Activated CD8-positive, alpha-beta T cell treated with anti-CD3 and anti-CD28 coated beads, Interleukin-2, amount 10 ng/mL, durations not matched to agents 7 days and 5 days (primary cell): ENCODE measurements at regions not wholly inside any gene's neighbourhood (a gene's known extent, or its start where the extent isn't known, plus 50 kb on each side); places are given as distances from the start of the nearest gene placed in this dataset.
"Not testable (repeated sequence)": the region's sequence is repeated elsewhere in the genome, so short reads cannot be mapped to it uniquely, and the experiment has no call there.

Experiments
- ATAC-seq: fragments of 150-1000 bp; cut with Tn5 transposase; one replicate; pipeline ENCODE4 v1.10.0; 2021; ENCODE audit warnings: moderate library complexity
- CTCF ChIA-PET: fragments of 350-600 bp; sonication (Branson Sonifier 250); formaldehyde crosslinking; loops from one replicate; lab custom pipeline; 2021; ENCODE audit warnings: antibody characterized with exemption; lab: Charles Lee
- POLR2A ChIA-PET: fragments of 350-600 bp; sonication (Branson Sonifier 250); formaldehyde crosslinking; loops from one replicate; lab custom pipeline; 2021; ENCODE audit warnings: antibody characterized with exemption; lab: Charles Lee
- DNase-seq: peaks from one replicate; pipeline ENCODE4 v3.0.0-alpha.2; 2020
- H3K27ac Mint-ChIP-seq: one replicate; pipeline ENCODE4 v1.8.0; 2021; ENCODE audit warnings: mild to moderate bottlenecking, mixed read lengths
- H3K27me3 Mint-ChIP-seq: one replicate; pipeline ENCODE4 v1.8.0; 2021; ENCODE audit warnings: low read depth, mixed read lengths
- H3K36me3 Mint-ChIP-seq: one replicate; pipeline ENCODE4 v1.8.0; 2021; ENCODE audit warnings: low read depth, mixed read lengths
- H3K4me1 Mint-ChIP-seq: one replicate; pipeline ENCODE4 v1.8.0; 2021; ENCODE audit warnings: low read depth, mixed read lengths
- H3K4me3 Mint-ChIP-seq: one replicate; pipeline ENCODE4 v1.8.0; 2021; ENCODE audit warnings: mild to moderate bottlenecking, mixed read lengths
- H3K9me3 Mint-ChIP-seq: one replicate; pipeline ENCODE4 v1.8.0; 2022; ENCODE audit warnings: mixed read lengths; ENCODE audit not compliant: insufficient read depth

GRCh38 chr18:64671293-64671692, 522.4 kb upstream of the LINC00305 start:
- ATAC-seq, H3K36me3 Mint-ChIP-seq, CTCF ChIA-PET, H3K4me1 Mint-ChIP-seq, DNase-seq, H3K4me3 Mint-ChIP-seq, POLR2A ChIA-PET, H3K27ac Mint-ChIP-seq, H3K27me3 Mint-ChIP-seq: not testable (repeated sequence)
- peaks cover 15% of the 10 kb centered on the region for H3K9me3 Mint-ChIP-seq

GRCh38 chr18:64668461-64668962, 519.6 kb upstream of the LINC00305 start:
- DNase-seq (no peak), ATAC-seq (no peak)
- ChIA-PET CTCF (no interaction called here), POLR2A (no interaction called here)
- no peaks in the 10 kb centered on the region for H3K4me1 Mint-ChIP-seq
- no peaks in the 10 kb centered on the region for H3K36me3 Mint-ChIP-seq
- no peak overlapping the region for H3K4me3 Mint-ChIP-seq
- H3K27ac Mint-ChIP-seq = no peak overlapping the region
- H3K9me3 Mint-ChIP-seq = peaks cover 15% of the 10 kb centered on the region
- no peaks in the 10 kb centered on the region for H3K27me3 Mint-ChIP-seq

- H3K36me3 Mint-ChIP-seq = no peaks in the 10 kb centered on the region
These were observed 514.2 kb upstream of the LINC00305 start for GRCh38 chr18:64663086-64663485.

DNA sequence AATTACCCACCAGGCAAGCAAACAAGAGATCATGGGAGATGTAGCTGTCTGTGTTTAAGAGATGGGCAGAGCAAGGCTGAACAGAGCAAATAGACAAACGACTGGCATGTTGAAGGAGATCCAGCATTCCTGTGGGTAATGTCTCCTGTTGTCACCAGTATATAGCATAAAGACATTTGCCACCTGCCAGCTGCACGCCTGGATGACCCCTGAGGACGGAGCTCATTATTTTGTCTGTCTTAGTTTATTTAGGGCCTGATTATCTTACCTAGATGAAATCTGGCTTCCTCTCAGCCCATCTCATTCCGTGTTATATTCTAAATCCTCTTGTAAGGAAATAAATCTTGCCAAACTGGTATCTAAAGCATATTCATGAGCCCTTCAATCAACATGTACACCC, 510.3 kb upstream of the LINC00305 start:
- H3K4me3 Mint-ChIP-seq = no peak overlapping the region
- no peak for DNase-seq
- H3K27ac Mint-ChIP-seq = no peak overlapping the region
- CTCF ChIA-PET = no interaction called here
- ATAC-seq = no peak
- H3K36me3 Mint-ChIP-seq = no peaks in the 10 kb centered on the region
- POLR2A ChIA-PET = no interaction called here
- no peaks in the 10 kb centered on the region for H3K4me1 Mint-ChIP-seq
- H3K27me3 Mint-ChIP-seq = no peaks in the 10 kb centered on the region
- H3K9me3 Mint-ChIP-seq = peaks cover 12% of the 10 kb centered on the region

More at GRCh38 chr18:64663086-64663485, 514.2 kb upstream of the LINC00305 start:
- Mint-ChIP-seq H3K4me3 (no peak overlapping the region), H3K4me1 (no peaks in the 10 kb centered on the region), H3K27me3 (no peaks in the 10 kb centered on the region), H3K27ac (no peak overlapping the region), H3K9me3 (peaks cover 10% of the 10 kb centered on the region)
- DNase-seq = no peak
- CTCF ChIA-PET = no interaction called here
- ATAC-seq = no peak
- POLR2A ChIA-PET = no interaction called here

GRCh38 chr18:64653068-64653467, 504.2 kb upstream of the LINC00305 start:
- H3K36me3 Mint-ChIP-seq = no peaks in the 10 kb centered on the region
- POLR2A ChIA-PET = no interaction called here
- H3K4me3 Mint-ChIP-seq = no peak overlapping the region
- CTCF ChIA-PET = no interaction called here
- peaks cover 13% of the 10 kb centered on the region for H3K9me3 Mint-ChIP-seq
- DNase-seq (no peak), ATAC-seq (no peak)
- H3K27me3 Mint-ChIP-seq = no peaks in the 10 kb centered on the region
- no peak overlapping the region for H3K27ac Mint-ChIP-seq
- no peaks in the 10 kb centered on the region for H3K4me1 Mint-ChIP-seq

GRCh38 chr18:64650068-64650467, 501.2 kb upstream of the LINC00305 start:
- CTCF ChIA-PET = no interaction called here
- POLR2A ChIA-PET = no interaction called here
- H3K36me3 Mint-ChIP-seq = no peaks in the 10 kb centered on the region

GRCh38 chr18:64645753-64646152, 496.9 kb upstream of the LINC00305 start:
- no peak for ATAC-seq

More at GRCh38 chr18:64650068-64650467, 501.2 kb upstream of the LINC00305 start:
- no peaks in the 10 kb centered on the region for H3K4me1 Mint-ChIP-seq
- no peaks in the 10 kb centered on the region for H3K27me3 Mint-ChIP-seq
- DNase-seq = no peak
- no peak overlapping the region for H3K27ac Mint-ChIP-seq
- no peak for ATAC-seq
- peaks cover 22% of the 10 kb centered on the region for H3K9me3 Mint-ChIP-seq
- H3K4me3 Mint-ChIP-seq = no peak overlapping the region

DNA sequence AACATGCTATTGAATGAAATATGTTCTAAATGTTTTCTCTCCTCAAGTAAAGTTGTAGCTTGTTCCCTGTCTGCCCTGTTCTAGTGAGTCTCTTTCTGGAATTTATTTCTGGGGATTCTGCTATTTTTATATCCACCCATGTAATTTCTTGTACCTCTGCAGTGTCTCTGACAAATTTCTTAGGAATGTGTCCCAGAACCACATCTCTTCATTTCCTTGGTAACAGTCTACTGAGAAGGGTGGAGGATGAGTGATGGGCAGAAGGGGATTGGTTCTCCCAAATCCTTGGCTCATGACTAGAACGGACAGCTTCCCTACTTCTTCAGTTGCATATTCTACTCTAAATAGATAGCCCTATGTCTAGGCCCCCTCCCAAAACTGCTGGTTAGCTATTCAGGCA, 490.6 kb upstream of the LINC00305 start:
- no peak overlapping the region for H3K27ac Mint-ChIP-seq
- no peaks in the 10 kb centered on the region for H3K4me1 Mint-ChIP-seq
- H3K9me3 Mint-ChIP-seq = peaks cover 5% of the 10 kb centered on the region
- H3K27me3 Mint-ChIP-seq = no peaks in the 10 kb centered on the region
- DNase-seq (no peak), ATAC-seq (no peak)
- ChIA-PET POLR2A (no interaction called here), CTCF (no interaction called here)
- no peak overlapping the region for H3K4me3 Mint-ChIP-seq
- H3K36me3 Mint-ChIP-seq = no peaks in the 10 kb centered on the region

More at GRCh38 chr18:64645753-64646152, 496.9 kb upstream of the LINC00305 start:
- POLR2A ChIA-PET = no interaction called here
- Mint-ChIP-seq H3K27ac (no peak overlapping the region), H3K36me3 (no peaks in the 10 kb centered on the region), H3K4me3 (no peak overlapping the region), H3K27me3 (no peaks in the 10 kb centered on the region), H3K4me1 (no peaks in the 10 kb centered on the region), H3K9me3 (peaks cover 14% of the 10 kb centered on the region)
- CTCF ChIA-PET = no interaction called here
- DNase-seq = no peak

DNA sequence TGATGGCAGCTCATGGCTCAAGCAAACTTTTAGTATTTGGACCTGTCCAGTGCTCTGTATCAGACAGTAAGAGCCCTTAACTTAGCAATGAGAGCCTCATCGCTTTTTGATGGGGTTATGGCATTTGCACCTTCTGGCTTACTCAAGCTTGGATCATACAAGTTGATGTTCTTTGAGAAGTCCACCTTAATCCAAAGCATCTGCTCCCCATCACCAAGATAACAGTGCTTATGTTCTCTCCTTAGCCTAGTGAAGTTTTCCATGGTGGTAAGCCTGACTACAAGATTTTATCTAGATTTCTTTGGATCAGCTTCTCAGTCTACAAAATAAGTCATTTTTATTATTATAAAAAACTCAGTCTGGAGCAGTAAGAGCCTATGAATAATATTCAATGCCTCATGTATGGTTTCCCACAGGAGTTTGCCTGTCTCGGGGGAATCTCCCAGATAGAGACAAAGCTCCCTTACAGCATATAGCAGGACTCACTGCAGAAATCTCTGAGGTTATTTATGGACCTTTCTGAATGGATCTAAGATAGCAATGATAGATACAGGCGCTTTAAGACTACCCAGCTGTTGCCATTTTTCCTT, 472.2 kb upstream of the LINC00305 start:
- DNase-seq (no peak), ATAC-seq (no peak)
- Mint-ChIP-seq H3K4me1 (no peaks in the 10 kb centered on the region), H3K9me3 (peaks cover 15% of the 10 kb centered on the region), H3K4me3 (no peak overlapping the region), H3K36me3 (no peaks in the 10 kb centered on the region), H3K27me3 (no peaks in the 10 kb centered on the region), H3K27ac (no peak overlapping the region)
- CTCF ChIA-PET = no interaction called here
- POLR2A ChIA-PET = no interaction called here

DNA sequence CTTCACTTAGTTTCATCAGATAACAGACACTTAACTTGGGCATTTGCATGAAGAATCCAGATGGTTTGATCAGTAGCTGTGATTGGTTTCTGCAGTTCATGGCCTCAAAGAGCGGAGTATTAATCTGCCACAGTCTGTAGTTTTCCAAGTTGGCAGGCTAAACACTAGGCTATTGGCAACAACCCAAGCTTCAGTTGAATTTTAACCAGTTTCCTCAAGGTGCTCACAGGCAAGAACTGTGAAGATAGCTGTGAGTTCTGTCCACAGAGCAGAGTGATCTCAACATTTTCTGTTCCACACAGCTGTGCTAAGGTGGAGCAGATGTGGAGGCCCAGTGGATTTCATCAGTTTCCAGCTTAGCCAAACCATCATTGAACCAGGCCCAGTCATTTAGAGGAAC, 469.5 kb upstream of the LINC00305 start:
- POLR2A ChIA-PET = no interaction called here
- Mint-ChIP-seq H3K36me3 (no peaks in the 10 kb centered on the region), H3K4me3 (no peak overlapping the region), H3K9me3 (peaks cover 25% of the 10 kb centered on the region), H3K4me1 (no peaks in the 10 kb centered on the region), H3K27ac (no peak overlapping the region), H3K27me3 (no peaks in the 10 kb centered on the region)
- CTCF ChIA-PET = no interaction called here
- DNase-seq (no peak), ATAC-seq (no peak)

DNA sequence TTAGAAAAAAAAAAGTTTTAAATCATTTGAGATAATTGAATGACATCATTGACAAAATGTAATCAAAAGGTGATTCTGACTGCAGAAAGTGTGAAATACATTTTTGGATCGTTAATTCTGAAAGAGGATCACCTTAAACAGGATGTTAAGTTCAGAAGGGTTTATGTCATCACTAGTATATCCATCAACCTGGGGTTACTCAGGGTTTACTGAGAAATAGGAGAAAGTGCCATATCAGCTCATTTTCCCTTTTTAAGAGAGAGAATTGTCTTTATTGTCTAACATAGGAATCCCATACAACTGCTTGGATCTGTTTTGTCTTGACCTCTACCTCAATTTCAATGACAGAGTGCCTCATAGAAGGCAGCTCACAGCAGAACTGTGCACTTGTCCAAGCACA, 466.1 kb upstream of the LINC00305 start:
- ATAC-seq (no peak), DNase-seq (no peak)
- ChIA-PET CTCF (no interaction called here), POLR2A (no interaction called here)
- no peak overlapping the region for H3K4me3 Mint-ChIP-seq
- H3K4me1 Mint-ChIP-seq = no peaks in the 10 kb centered on the region
- H3K27me3 Mint-ChIP-seq = no peaks in the 10 kb centered on the region
- H3K27ac Mint-ChIP-seq = no peak overlapping the region
- no peaks in the 10 kb centered on the region for H3K36me3 Mint-ChIP-seq
- H3K9me3 Mint-ChIP-seq = peaks cover 20% of the 10 kb centered on the region

DNA sequence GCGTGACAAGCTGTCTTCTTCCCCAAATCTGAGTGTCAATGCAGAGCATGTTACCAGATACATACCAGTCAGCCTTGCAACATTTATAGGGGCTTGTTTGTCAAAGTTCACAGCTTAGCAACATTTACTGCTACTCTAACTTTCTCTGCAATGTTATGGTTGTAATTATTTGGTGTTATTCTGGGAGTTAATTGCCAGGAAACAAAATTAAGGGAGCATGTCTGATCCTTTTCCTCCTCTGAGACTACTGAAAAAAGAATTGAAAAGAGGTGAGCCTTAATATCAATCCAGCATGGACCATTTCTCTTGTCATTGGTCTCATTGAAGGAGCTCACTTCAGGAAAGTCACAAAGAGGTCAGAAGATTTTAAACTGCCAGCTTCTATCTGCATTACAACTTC, 465.6 kb upstream of the LINC00305 start:
- H3K27ac Mint-ChIP-seq = no peak overlapping the region
- H3K9me3 Mint-ChIP-seq = peaks cover 20% of the 10 kb centered on the region
- ChIA-PET POLR2A (no interaction called here), CTCF (no interaction called here)
- no peak for DNase-seq
- no peaks in the 10 kb centered on the region for H3K4me1 Mint-ChIP-seq
- H3K4me3 Mint-ChIP-seq = no peak overlapping the region
- no peaks in the 10 kb centered on the region for H3K36me3 Mint-ChIP-seq
- ATAC-seq = no peak
- no peaks in the 10 kb centered on the region for H3K27me3 Mint-ChIP-seq

DNA sequence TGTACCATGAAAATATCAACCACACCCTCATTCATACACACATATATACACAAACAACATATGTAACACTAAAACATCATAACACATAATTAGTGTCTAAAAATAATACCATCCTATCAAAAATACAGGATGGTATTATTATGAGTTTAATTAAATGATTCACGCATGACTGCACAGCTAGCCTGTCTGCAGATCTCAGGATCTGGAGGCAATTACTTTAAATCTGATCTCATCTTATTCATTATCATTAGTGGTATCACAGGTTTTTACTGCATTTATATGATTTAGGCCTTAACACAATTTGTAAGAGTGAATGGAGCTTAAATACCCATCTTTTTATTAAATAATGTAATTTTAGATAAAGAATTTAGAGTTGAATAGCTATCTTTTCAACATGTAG, 443.4 kb upstream of the LINC00305 start:
- no peaks in the 10 kb centered on the region for H3K27me3 Mint-ChIP-seq

More for the DNA sequence above, 443.4 kb upstream of the LINC00305 start:
- no peak overlapping the region for H3K27ac Mint-ChIP-seq
- ChIA-PET CTCF (no interaction called here), POLR2A (no interaction called here)
- no peaks in the 10 kb centered on the region for H3K36me3 Mint-ChIP-seq
- no peak overlapping the region for H3K4me3 Mint-ChIP-seq
- H3K4me1 Mint-ChIP-seq = no peaks in the 10 kb centered on the region
- ATAC-seq (no peak), DNase-seq (no peak)
- H3K9me3 Mint-ChIP-seq = peaks cover 12% of the 10 kb centered on the region
